GM21423 (cell line): ENCODE measurements at regions not wholly inside any gene's neighbourhood (a gene's known extent, or its start where the extent isn't known, plus 50 kb on each side); places are given as distances from the start of the nearest gene placed in this dataset.

Source experiments
- ATAC-seq: cut with Tn5 transposase; IDR thresholded peaks from one replicate; pipeline ENCODE4 v1.9.1; 2021; ENCODE audit warnings: mild to moderate bottlenecking, moderate library complexity; ENCODE audit not compliant: unreplicated experiment

DNA sequence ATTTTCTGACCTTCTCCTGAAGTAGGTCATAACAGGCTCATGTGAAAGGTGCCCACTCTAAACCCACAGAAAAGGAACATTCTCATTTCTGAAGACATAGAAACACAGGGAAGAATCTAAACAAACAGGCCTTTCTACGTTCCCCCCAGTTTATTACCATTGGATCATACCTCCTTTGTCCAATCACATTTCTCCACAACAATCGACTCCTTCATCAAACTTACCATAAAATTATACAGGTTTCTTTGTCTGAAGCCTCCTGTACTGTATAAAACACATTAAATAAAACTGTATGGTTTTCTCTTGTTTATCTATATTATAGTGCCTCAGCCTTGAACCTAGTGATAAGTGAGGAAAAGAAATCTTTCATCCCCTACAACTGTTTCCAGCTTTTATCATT lies 340.7 kb downstream of the ENC1 start:
- ATAC-seq: no peak

DNA sequence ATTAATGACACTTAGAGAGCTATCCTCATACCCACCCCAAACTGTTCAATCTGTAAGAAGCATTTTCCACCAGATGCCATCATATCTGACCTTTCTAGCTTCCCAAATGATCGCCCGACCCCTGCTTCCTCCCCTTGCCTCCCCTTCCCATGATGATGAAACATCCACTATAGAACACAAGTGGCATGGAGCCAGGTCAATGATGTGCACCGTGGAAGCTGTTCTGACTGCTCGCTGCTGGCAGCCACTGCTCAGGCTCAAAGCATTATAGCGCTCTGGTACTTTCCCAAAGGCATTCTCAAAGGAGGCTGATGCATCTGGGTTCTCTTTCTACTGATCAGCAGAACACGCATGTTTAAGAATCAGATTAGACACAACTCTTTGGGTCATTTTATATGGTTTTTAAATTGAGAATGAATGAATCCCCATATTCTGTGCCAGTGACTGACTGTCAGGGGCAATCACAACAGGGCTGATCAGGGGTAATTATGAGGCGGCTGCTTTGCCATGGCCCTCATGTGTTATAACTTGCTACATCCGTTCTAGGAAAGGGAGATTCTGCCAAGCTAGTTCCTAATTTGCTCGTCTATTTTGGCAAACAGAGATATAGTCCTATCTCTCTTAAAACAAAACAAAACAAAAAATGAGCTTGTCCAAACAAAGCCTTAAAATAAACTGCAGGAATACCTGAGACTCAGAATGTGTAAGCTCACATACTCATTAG lies 343.7 kb downstream of the ENC1 start:
- ATAC-seq: no peak

DNA sequence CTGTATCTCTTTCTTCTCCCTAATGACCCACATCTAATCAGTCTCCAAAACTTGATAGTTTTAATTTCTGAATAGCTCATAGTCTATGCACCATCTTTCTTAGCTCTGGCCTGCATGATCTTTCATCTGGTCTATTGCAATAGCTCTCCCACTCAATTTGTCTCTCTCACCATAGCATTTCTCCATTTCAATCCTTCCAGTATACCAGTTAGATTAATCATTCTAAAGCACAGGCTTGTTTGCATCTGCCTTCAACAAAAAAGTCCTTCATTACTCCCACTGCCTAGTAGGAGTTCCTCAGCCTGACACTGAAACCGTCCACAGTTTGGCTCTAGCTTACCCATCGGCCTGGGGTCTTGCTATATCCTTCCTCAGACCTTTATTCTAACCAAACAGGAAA lies 344.9 kb downstream of the ENC1 start:
- no peak for ATAC-seq

DNA sequence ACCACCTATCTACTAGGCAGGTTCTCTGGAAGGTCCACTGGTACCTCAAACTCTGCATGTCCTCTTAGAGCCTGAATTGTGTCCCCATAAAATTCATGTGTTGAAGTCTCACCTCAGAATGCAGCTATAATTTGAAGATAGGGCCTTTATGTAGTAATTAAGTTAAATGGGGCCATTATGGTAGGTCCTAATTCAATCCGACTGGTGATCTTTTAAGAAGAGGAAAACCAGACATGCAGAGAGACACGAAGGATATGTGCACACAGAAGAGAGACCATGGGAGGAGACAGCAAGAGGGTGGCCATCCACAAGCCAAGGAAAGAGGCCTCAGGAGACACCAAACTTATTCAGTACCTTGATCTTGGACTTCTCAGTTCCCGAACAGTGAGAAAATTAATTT lies 345.4 kb downstream of the ENC1 start:
- ATAC-seq: no peak

DNA sequence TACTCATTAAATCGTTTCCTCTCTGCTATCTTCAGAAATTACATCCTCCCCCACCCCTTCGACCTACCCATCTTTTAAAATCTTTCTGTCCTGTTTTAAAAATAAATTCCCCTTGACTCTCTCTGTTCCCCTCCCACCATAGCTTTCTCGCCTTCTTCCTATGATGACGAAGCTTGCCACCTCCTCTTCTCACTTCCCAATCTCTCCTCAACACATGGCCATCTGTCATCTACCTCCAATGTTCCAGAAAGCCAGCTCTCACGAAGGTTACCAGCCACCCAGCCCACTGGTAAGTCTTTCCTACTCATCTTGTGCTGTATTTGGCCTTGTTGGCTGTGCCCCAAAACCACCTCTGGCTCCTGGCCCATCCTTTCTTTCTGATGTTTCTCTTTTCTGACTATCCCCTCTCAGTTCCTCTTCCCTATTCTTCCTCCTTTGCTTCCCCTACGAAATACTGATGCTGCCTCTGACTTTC lies 346.3 kb downstream of the ENC1 start:
- ATAC-seq: peak; percentile 60

DNA sequence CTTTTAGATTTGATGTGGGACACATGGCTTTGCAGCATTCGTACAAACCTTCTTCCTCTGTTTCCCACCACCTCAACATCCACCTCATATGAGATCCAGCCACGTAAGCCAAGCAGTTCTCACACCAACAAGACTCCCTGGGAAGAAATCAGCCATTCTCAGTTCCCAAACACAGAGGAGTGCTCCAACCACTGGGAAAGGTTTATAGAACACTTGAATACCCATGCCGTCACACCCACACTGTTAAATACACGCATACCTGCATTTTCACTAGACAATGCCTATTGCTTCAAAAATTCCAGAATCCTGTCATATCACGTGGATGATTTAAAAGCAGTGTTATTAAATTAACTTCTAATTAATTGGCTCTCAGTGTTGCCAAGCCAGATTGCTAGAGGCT lies 347.3 kb downstream of the ENC1 start:
- ATAC-seq: no peak

DNA sequence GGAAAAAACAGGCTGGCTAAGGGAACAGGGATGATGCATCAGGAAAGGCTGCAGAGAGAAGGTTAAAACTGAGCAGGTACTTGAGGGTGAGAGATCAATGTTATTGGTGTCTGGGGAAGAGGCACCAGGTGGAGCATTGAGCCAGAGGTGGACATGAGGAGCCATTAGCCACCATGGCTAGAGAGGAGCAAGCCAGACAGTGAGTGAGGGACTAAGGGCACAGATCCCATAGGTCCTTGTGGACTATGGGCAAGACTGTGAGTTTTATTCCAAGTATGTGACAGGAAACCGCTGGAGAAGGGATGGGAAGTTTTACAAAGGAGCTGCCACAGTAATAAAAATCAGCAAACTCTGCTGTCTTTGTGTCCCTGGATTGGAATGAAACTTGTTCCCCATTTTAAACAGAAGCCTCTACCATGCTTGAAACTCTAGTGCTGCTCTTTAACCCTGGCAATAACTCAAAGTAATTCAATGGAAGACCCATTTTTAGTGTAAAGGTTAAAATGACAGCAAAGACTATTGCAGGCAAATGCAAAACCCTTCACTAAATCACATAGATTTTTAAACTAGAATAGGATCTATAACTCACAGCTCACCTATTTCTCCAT lies 349.8 kb downstream of the ENC1 start:
- no peak for ATAC-seq

DNA sequence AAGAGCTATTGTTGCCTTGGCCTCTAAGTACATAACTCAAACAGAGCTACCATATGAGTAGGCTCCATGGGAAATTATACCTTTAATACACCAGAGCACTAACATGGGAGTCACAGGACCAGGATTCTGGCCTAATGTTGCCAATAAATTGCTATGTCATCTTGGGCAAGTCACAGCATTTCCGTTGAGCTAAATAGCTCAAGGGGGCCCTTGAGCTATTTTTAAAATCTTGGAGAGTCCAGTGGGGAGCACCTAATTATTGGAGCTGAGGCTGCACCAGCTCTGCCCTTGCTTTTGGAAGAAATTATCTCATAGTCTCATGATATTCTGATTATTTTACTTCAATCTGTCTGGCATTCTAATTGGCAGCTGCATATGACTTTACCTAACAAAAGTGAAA lies 350.8 kb downstream of the ENC1 start:
- ATAC-seq: no peak

DNA sequence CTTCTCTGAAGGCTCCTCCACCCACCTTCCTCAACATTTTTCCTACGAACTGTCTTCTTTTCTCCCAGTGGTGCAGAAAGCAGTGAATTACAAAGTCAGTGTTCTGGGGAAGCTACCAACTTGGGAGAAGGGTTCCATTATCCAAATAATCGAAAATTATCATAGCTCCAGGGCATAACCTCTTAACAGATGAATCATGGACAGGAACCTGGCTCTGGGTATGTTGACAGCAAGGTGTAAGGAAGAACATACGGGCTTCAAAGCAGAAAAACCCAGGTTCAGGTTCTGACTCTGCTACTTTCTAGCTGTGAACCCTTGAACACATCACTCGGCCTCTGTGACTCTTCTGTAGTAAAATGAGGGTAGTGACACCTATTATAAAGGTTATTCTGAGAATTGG lies 351.3 kb downstream of the ENC1 start:
- ATAC-seq: no peak

DNA sequence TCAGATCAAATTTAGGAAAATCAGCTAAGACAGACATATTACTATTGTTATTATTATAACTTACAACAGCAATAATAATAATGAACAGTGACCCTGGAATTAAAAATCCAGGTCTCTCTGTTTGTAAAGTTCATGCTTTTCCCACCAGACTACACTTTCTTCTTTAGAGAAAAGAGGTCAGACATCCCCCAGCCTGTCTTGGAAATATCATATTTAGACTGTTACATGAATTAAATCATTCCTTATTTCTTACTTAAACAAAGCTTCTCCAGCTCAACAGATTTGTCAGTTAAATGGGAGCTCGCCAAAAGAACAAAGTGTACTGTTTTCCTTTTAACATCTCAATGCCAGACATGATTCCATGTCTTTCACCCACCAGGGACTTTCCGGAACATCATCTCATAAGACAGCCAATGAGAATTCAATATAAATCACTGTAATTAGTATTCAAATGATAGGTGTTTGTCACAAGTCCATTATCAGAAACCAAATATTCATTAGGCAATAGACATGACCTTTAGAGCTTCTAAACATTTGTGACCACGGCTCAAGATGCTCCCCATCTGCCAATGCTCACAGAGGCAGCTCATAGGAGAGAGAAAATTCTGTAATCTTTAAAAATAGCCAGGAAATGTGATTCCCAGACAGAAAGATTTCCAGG lies 351.9 kb downstream of the ENC1 start:
- no peak for ATAC-seq

DNA sequence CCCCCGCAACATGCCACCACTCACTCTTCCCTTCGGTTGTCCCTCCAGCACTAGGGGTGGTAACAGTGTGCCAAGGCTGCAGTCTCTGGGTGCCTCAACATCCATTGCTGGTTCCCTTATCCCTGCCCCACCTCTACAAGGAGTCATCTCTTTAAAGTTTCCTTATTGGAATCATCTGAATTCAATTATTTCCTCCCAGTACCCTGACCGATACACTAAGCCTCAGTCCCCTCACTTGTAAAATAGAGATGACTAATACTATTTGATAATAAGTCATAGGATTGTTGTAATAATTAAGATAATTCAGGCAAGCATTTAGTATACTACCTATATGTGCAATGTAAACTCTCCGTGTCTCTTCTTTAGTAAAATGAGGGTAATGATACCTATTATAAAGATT lies 352.5 kb downstream of the ENC1 start:
- no peak for ATAC-seq

DNA sequence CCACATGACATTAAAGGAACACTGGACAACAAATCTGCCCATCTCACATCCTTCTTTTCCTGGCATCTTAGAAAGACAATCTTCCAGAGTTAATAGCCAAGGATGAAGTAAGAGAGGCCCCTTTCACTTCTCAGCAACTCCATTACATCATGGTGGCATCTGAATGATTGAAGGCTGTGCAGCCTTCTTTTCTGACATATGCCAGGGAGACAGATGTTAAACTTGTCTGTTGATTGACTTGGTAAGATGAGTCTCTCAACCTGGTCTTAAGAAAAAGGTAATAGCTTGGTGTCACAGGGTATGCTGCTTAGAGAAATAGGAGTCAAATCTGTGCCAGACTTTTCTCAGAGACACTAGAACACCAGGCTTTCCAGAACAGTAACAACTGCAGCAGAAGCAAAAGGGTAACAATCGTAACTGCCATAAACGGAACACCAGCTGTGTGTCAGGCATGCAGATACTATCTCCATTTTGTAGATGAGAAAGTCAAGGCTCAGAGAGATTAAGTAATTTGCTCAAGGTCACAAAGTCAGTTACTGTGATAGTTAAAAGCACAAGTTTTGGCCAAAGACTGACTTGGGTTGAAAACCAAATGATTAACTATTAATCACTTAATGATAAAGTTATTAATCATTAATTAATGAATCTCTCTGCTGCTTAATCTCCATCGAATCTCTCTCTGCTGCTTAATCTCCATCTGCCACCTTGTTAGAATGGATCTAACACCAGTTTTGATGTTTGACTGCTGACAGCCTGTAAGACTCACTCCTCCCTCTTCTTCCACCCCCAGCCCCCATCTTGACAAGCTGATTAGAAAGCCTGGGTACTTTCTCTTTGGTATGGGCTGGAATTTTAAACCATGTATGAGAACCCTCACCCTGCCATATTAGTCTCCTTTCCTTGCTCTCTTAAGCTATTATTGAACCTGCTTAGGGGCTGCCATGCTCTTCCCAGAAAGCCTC lies 353.5 kb downstream of the ENC1 start:
- no peak for ATAC-seq

DNA sequence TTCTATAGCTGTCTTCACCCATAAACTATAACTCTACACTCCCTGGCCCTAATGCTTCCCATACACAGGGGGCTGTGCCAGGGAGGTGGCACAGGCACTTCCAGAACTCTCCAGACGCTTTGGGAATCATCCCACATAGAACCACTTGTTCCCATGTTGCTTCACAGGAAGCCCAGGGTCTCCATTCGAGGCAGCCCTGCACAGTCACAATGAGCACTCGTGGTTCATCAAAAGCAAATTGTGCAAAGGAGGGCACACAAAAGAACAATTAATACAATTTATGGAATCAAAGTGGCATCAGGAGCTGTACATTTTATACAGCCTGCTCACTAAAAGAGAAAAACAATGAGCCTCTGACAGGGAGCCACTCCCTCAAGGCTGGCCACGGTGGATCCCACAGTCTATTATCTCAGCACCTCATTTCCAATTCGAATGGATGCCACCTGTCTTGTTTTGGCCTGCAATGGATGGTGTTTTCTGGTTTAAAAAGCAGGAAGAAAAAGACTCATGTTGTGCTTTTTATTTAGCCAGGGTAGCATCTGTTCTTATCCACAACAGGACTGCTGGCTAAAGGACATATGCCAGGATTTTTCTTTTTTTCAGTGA lies 354.8 kb downstream of the ENC1 start:
- ATAC-seq: no peak

DNA sequence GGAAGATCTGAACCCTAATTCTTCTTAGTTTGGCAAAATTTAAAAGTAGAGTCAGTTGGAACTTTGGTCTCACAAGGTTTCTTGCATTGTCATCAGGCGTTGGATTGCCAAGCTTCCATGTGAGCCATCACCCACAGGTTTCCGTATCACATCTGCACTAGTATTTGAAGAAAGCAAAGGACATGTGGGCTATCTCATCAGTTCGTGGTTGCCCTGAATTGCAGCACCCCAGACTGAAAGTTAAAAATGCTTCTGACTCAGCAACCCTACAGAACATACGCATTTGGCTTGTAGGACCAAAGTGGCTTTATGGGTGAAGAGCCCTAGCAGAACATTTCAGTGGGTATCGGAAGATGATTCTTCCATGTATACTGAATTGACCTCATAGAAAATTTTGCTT lies 358.0 kb downstream of the ENC1 start:
- no peak for ATAC-seq

DNA sequence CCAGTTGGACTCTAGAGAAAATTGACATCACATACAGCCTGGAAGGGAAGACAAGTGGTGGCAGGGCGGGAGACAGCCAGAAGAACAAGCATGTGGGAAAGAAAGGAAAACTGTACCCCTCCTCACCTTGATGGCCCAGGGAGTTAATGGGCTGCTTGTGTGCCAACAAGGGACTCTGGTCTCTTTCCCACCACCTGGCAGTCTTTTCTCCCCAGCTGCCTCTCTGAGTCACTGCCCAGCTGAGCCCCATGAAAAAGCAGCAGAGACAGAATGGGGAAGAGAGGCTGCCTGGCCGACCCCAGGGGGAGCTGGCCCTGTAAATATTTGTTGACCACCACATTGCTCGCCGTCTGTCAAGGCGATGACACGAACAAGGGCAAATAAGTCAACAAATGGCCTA lies 359.4 kb downstream of the ENC1 start:
- no peak for ATAC-seq

DNA sequence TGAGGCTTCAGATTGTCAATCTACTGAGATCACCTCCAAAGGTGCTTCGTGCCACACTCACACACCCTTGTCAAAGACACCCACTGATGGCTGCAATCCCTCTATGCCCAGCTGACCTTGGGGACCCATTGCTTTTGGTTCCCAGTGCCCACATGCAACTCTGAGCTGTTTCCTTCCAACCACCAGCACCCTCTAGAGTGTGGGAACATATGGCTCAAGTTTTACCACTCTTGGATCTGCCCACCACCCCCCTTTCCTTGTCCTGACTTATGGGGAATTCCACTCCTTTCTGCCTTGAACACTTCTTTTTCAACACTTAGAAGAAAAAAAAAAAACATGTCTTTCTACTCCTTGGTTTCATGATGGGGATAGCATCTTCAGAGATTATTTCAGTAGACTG lies 360.2 kb downstream of the ENC1 start:
- ATAC-seq: no peak

DNA sequence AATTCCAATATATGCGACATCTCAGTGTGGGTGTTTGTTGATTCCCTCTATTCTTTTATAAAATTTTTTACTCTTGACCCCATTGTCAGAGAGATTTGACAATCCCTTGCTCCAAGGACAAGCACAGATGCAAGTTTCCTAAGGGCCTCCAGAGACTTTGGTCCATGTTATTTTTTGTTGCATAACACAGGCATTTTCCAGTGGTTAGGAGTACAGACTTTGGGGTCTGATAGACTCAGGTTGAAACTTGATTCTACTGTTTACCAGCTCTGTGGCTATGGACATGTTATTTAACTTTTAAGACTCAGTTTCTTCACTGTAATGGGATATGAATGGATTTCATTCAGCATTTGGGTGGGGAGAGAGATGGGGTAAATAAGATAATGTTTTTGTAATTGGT lies 361.3 kb downstream of the ENC1 start:
- ATAC-seq: no peak

DNA sequence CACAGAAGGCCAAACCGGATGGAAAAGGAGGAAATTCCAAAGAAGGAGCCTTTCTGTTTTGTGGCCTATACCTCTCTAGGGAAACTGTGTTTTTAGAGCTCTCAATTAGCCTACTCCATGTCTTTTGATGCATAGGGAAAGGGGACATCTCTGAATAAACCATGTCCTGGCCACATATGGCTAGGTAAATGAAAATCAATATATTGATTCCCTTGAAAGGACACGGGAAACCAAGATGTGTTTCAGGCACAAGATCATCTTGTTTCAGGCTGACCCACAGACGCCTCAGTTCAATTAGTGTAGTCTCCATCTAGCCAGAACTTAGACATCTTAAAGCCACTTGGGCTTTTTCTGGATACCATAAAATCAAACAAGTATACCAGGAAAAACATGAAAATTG lies 363.1 kb downstream of the ENC1 start:
- no peak for ATAC-seq

DNA sequence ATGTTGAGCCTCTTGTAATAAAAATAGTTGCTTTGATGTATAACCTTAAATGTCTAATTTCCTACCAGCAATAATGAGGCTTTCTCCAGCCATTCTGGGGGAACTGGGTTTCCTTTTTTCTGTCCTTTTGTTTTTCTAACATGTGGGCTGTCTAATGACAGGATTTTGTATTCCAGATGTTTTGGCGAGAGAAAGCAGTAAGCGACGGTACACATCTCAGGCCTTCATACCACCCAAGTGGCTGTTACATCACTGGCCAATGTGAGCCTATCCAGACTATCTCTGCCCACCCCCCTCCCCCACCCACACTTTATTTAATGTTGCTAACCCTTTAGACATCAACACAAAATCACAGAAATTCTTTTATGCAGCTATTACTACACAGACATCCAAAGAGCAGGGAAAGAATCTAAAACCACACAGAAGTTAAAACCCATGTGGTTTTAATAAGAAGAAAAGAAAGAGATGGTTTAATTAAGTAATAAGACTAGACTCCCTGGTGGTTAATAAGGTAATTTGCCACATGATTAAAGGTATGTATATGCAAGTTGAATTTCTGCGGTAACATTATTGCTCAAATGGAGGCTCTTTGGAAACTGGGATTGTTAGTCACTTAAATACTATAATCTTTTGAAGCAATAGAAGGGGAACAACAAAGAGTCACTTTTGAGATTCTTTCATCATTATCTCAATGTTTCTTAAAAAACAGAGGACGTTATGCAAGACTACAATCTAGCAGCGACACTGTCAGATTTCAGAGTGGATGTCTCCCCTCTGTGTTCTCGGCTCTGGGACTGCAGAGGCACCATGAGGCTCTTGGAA lies 365.1 kb downstream of the ENC1 start:
- ATAC-seq: no peak

DNA sequence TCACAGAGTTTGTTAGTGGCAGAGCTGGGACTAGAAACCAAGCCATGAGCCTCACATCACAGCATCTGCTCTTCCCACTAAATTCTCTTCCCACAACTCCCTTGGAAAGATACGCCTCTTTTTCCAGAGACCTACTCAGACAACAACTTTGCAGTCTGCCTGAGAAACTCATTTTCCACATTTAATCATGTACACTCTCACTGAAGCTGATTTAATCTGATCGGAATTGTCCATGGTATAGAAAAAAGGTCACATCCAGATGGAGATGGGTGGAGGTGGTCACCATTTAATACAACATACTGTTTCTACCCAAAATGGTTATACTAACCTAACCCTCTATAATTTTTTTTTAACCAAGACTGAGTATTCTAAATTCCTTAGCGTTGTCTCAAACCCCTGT lies 366.2 kb downstream of the ENC1 start:
- no peak for ATAC-seq
